Spleen (tissue), 11 donors: ENCODE measurements at regions not wholly inside any gene's neighbourhood (a gene's known extent, or its start where the extent isn't known, plus 50 kb on each side); places are given as distances from the start of the nearest gene placed in this dataset.

Source experiments
- DNase-seq: peaks from one replicate; pipeline ENCODE4 v3.0.0-alpha.2; 2020
- H3K27ac ChIP-seq, 8 donors: fragments of 200-600 bp; sonication (generic) in 7 of 8; 1 replicate in 4 of 8; 2 replicates in 4 of 8; pipeline versions ENCODE4 v1.5.0 to v1.8.0; 2016 to 2021; ENCODE audit warnings: inconsistent platforms in 4 of 8, mild to moderate bottlenecking in 4 of 8, moderate library complexity in 1 of 8
- H3K27me3 ChIP-seq, 7 donors: fragments of 200-600 bp; sonication (generic) in 6 of 7; replicated peaks in 1 of 7; 1 replicate in 4 of 7; 2 replicates in 3 of 7; pipeline versions ENCODE4 v1.5.0 to v1.8.0; 2016 to 2021; ENCODE audit warnings: inconsistent platforms in 3 of 7, mild to moderate bottlenecking in 1 of 7
- H3K36me3 ChIP-seq, 6 donors: fragments of 200-600 bp; sonication (generic) in 5 of 6; 1 replicate in 4 of 6; 2 replicates in 2 of 6; pipeline versions ENCODE4 v1.5.0 to v1.8.0; 2016 to 2021; ENCODE audit warnings: inconsistent platforms in 2 of 6
- H3K4me1 ChIP-seq, 6 donors: fragments of 200-600 bp; sonication (generic) in 5 of 6; 1 replicate in 3 of 6; 2 replicates in 3 of 6; pipeline versions ENCODE4 v1.5.0 to v1.8.0; 2016 to 2021; ENCODE audit warnings: inconsistent platforms in 3 of 6
- H3K4me3 ChIP-seq, 8 donors: fragments of 200-600 bp; sonication (generic) in 7 of 8; 1 replicate in 4 of 8; 2 replicates in 4 of 8; pipeline versions ENCODE4 v1.5.0 to v1.8.0; 2016 to 2021; ENCODE audit warnings: inconsistent platforms in 4 of 8, mild to moderate bottlenecking in 4 of 8, moderate library complexity in 2 of 8
- H3K9me3 ChIP-seq, 8 donors: fragments of 200-600 bp; sonication (generic) in 7 of 8; 1 replicate in 4 of 8; 2 replicates in 4 of 8; pipeline versions ENCODE4 v1.5.0 to v1.8.0; 2016 to 2021; ENCODE audit warnings: inconsistent platforms in 4 of 8
- POLR2A ChIP-seq, 3 donors: fragments of 450-650 bp; IDR thresholded peaks; one replicate each; pipeline ENCODE4 v1.5.1; 2017; ENCODE audit warnings: antibody characterized with exemption in 3 of 3, mild to moderate bottlenecking in 1 of 3
- POLR2AphosphoS5 ChIP-seq, 3 donors: sonication (generic); formaldehyde crosslinking; IDR thresholded peaks; one replicate each; pipeline ENCODE4 v1.5.1; 2017; ENCODE audit warnings: antibody characterized with exemption in 3 of 3
- WGBS, 5 donors: extraction: QIAGEN DNeasy Blood & Tissue Kit in 3 of 5; methylation state at CpG; one replicate each; pipeline versions ENCODE4 v1.1.5 to v1.1.7; 2013 to 2018; 5-methylcytosine and 5-hydroxymethylcytosine counted together
- intact Hi-C: fragments of 100-400 bp; cut with DNase I; formaldehyde crosslinking; loops from one replicate; pipeline ENCODE4 v1.15.0; 2023; ENCODE audit warnings: low total_unique reads
- microRNA-seq, 3 donors: library from miRNA; unstranded; fragments of <30 nt; microRNA quantifications; one replicate each; pipeline versions ENCODE4 to v1.1.0, GENCODE V29; 2019 to 2020
- small RNA-seq, 4 donors: library from RNA; depleted of rRNA; stranded (forward); fragments of <200 nt; gene quantifications; one replicate each; pipeline ENCODE3, GENCODE V24; 2016
- TF ChIP-seq, protein P1 (sequence below), 11 experiments: fragments of 200-600 bp in 7 of 11; fragments of 450-650 bp in 4 of 11; sonication (generic) in 4 of 11; IDR thresholded peaks in 8 of 11; conservative IDR thresholded peaks in 3 of 11; 1 replicate in 7 of 11; 2 replicates in 4 of 11; pipeline versions ENCODE4 v1.4.0 to v1.8.0; 2016 to 2021; ENCODE audit warnings: antibody characterized with exemption in 11 of 11, inconsistent platforms in 4 of 11, mild to moderate bottlenecking in 1 of 11
- donor health status: healthy with polysubstance abuse.
- donor health status: DM: no; HTN: no; CAD: no; lungs with moderate emphysema.
- donor health status: DM: no; HTN: no; CAD: no.
- donor health status: Bipolar disorder and iron deficiency.
- donor health status: healthy.
- donor health status: DM: no; HTN: no; CAD: no.
- donor health status: DM: yes; HTN: yes; CAD: no.

- intact Hi-C loops: no loop called here
- Histone ChIP-seq H3K9me3 (peaks cover 0 to 13% (median 9%) of the 10 kb centered on the region in 8 donors), H3K4me1 (no peaks in the 10 kb centered on the region), H3K36me3 (no peaks in the 10 kb centered on the region), H3K27ac (no peak overlapping the region), H3K27me3 (peaks cover 0 to 29% (median 0%) of the 10 kb centered on the region in 7 donors), H3K4me3 (no peak overlapping the region)
- DNase-seq: peak; percentile 59
- 53 to 67% (median 60%) methylated on average over 25 to 41 of the region's 41 CpGs for WGBS, 5 donors
- TF ChIP-seq, protein P1, sequence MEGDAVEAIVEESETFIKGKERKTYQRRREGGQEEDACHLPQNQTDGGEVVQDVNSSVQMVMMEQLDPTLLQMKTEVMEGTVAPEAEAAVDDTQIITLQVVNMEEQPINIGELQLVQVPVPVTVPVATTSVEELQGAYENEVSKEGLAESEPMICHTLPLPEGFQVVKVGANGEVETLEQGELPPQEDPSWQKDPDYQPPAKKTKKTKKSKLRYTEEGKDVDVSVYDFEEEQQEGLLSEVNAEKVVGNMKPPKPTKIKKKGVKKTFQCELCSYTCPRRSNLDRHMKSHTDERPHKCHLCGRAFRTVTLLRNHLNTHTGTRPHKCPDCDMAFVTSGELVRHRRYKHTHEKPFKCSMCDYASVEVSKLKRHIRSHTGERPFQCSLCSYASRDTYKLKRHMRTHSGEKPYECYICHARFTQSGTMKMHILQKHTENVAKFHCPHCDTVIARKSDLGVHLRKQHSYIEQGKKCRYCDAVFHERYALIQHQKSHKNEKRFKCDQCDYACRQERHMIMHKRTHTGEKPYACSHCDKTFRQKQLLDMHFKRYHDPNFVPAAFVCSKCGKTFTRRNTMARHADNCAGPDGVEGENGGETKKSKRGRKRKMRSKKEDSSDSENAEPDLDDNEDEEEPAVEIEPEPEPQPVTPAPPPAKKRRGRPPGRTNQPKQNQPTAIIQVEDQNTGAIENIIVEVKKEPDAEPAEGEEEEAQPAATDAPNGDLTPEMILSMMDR (IDR thresholded peaks at IDR 0.05 in 8 of 11, conservative IDR thresholded peaks at IDR 0.05 in 3 of 11): no peak
- TF ChIP-seq POLR2A (IDR thresholded peaks at IDR 0.05): no peak
- TF ChIP-seq POLR2AphosphoS5 (IDR thresholded peaks at IDR 0.05): no peak
Measured at GRCh38 chr10:43026039-43026973, 50.6 kb upstream of the RET start.

Small RNA genes in the stretch of these regions (microRNA-seq; reads per million reads assigned to microRNA genes)
- gene MIR5100: 0.57 to 3.2 (median 0.72) reads per million in 3 donors

Small RNA genes in the stretch of these regions (small RNA-seq; reads per million reads assigned to genes)
- 0 to 0.35 (median 0.10) reads per million in 4 donors for gene MIR5100
